Fibroblast of mammary gland (primary cell): ENCODE measurements at regions not wholly inside any gene's neighbourhood (a gene's known extent, or its start where the extent isn't known, plus 50 kb on each side); places are given as distances from the start of the nearest gene placed in this dataset.

ENCODE experiments used
- DNase-seq: peaks from one replicate; pipeline ENCODE4 v3.0.0-alpha.2; 2010; ENCODE audit warnings: low read depth
- H3K4me3 ChIP-seq: 2 replicates; pipeline ENCODE4 v1.5.1; 2011; ENCODE audit warnings: low read depth, mild to moderate bottlenecking, low read length, moderate library complexity; ENCODE audit not compliant: control insufficient read depth
- TF ChIP-seq, protein P1 (sequence below): conservative IDR thresholded peaks from 2 replicates; pipeline ENCODE4 v1.5.1; 2011; ENCODE audit warnings: low read depth, low read length, inconsistent platforms; ENCODE audit not compliant: control insufficient read depth, insufficient read depth

DNA sequence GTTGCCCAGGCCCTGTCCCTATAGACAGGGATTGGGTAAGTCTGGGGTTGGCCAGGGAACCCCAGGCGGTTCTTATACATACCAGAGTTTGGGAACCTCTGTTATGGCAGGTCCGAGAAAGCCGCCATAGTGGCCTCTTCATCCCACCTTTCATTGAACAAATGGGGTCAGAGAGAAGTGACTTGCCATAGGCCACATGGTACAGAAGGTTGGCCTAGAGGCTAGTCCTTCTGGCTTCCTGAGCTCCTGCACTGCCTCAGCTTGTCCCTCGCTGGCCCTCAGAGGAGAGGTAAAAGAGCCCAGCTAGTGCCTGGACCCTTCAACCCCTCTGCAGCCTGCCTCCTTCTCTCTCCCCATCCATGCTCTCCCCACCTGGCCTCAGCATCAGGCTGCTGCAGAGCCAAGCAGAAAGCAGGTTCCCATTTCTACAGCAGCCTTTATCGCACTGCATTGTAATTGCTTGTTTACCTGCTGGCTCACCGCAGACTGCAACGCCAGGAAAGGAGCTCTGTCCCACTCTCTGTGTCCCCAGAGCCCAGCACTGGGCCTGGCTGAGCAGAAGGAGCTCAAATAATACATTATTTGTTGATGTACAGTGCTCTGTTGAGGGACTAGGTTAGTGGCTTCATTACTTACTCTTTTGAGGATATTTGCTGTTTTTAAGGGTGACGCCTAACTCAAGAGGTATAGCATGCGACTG is 103.6 kb downstream of the TRIM29 start:
- no peak overlapping the region for H3K4me3 ChIP-seq
- DNase-seq = no peak
- TF ChIP-seq, protein P1, sequence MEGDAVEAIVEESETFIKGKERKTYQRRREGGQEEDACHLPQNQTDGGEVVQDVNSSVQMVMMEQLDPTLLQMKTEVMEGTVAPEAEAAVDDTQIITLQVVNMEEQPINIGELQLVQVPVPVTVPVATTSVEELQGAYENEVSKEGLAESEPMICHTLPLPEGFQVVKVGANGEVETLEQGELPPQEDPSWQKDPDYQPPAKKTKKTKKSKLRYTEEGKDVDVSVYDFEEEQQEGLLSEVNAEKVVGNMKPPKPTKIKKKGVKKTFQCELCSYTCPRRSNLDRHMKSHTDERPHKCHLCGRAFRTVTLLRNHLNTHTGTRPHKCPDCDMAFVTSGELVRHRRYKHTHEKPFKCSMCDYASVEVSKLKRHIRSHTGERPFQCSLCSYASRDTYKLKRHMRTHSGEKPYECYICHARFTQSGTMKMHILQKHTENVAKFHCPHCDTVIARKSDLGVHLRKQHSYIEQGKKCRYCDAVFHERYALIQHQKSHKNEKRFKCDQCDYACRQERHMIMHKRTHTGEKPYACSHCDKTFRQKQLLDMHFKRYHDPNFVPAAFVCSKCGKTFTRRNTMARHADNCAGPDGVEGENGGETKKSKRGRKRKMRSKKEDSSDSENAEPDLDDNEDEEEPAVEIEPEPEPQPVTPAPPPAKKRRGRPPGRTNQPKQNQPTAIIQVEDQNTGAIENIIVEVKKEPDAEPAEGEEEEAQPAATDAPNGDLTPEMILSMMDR = no peak

DNA sequence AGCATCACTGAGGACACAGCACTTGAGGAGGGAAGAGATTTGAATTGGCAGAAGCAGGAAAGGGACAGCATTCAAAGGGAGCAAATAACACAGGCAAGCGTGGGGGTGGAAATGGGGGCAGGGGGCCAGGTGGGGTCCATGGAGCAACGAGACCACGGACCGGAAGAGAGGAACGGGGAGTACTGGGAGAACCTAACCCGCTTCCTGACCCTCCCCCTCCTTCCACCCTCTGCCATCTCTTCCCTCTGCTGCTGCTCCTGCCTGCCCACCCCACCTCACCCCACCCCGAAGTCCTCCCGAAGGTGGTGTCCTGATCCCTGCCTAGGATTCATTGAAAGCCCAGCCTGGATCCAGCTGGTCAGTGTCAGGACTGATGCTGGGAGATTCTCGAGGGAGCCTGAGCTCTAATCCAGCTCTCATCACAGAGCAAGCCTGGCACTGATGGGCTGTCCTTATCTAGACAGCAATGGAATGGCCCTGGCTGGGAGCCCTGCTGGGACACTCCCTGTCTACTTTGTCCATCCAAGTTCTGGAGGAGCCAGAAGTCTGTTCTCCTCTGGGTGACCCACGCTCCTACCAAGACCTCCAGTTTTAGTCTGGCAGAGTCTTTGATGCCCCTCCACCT is 105.0 kb downstream of the TRIM29 start:
- TF ChIP-seq, protein P1 = no peak
- DNase-seq = no peak
- H3K4me3 ChIP-seq = no peak overlapping the region

DNA sequence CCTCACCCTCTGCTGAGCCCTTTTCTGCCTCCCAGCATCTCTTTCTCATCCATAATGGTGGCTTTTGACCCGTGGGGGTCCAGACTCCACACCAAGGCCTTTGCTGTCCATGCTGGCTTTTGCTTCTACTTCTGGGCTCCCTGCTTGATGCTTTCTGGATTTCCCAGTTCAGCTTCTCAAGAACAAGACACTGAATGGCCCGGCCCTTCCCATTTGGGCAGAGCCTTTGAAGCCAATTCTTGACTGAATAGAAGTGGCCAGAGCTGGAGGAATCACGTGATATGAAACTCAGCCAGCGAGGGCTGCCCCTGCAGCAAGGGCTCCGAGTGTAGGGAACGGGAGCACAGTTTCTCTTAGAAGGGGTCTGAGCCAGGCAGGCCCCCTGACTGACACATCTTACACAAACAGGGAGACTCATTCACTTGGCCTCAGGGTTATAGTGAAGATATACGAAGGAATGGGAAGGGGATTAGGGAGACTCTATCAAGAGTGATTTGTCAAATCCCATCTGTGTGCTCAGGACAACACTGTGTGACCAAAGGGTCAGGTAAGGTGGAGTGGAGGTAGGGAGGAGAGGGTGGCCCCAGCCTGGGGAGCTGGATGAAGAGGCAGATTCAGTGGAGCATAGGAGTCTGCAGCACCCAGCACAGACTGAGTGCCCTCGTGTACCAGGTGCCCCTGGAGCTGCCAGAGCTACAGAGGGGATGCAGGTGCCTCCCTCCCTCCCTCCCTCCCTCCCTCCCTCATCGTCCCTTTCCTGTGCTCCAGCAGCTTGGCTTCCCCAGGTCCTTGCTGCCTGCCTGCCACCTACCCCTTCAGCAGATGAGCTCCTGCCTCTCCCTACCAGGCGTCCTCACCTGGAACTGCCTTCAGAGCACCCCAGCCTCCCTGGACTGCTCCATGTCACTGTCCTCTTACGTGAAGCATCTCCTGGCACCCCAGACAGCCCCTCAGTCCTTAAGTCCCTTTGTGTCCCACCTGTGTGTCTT is 106.0 kb downstream of the TRIM29 start:
- H3K4me3 ChIP-seq = no peak overlapping the region
- TF ChIP-seq, protein P1 = no peak
- DNase-seq = no peak

DNA sequence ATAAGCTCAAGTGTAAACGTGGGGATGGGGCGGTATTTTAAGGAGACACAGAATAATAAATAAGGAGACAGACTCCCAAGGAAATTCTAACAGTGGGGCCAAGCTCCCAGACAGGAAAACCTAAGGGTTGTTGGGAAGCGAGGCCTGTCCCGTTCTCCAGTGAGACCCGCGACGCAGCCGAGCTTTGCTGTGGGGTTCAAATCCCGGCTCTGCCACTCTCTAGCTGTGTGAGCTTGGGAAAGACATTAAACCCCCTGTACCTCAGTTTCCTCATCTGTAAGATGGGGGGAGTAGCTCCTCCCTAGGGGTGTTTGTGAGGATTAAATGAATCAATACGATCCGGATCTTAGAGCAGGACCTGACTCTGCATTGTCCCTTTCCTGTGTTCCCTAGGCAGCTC is 106.8 kb downstream of the TRIM29 start:
- TF ChIP-seq, protein P1 = no peak
- DNase-seq = no peak
- H3K4me3 ChIP-seq = no peak overlapping the region

DNA sequence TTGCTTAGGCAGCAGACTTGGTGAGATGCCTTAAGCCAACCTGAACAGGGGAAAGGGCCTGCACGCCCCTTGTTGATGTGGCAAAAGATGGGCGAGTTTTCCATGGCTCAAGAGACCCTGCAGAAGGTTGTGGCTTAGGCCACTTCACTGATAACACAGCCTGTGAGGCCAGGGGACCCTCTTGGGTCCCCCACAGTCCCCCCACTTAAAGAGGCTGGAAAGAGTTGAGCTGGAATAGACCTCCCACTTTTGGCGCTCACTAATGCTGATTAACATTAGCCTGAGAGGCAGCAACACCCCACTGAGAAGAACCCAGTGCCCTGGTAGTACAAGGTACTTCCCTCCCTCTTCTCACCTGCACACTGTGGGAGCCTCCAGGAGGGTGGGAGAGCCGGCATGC is 107.5 kb downstream of the TRIM29 start:
- TF ChIP-seq, protein P1 = no peak
- DNase-seq = no peak
- H3K4me3 ChIP-seq = no peak overlapping the region

DNA sequence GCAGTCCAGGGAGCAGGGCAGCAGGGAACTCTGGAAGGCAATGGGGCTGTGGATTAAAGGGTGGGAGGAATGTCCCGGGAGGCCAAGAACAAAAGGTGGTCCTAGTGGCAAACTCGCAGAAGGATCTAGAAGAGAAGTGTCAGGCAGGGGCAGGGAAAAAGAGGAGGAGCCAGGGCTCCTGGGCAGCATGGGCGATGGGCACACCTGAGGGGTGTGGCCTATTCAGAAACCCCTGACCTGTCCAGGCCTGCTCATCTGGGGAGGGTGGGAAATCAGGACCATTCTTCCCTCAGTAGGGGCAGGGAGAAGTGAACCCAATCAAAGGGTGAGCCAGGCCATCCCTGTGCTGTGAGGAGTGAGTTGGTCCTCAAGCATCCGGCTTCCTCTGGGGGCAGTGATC is 108.6 kb downstream of the TRIM29 start:
- no peak for DNase-seq
- TF ChIP-seq, protein P1 = no peak
- H3K4me3 ChIP-seq = no peak overlapping the region
